K562 (cell line): ENCODE measurements at regions not wholly inside any gene's neighbourhood (a gene's known extent, or its start where the extent isn't known, plus 50 kb on each side); places are given as distances from the start of the nearest gene placed in this dataset.

ENCODE experiments used
- ATAC-seq: fragments of 200-7000 bp; cut with Tn5 transposase; 3 replicates; pipeline ENCODE4 v1.9.1; 2020; ENCODE audit warnings: moderate library complexity
- BruUV-seq: library from RNA; stranded (reverse); fragments of 400-500 nt; replicated peaks from 2 replicates; lab custom pipeline; 2021; lab: Mats Ljungman, UMichigan
- CTCF ChIA-PET: fragments of 300-600 bp; formaldehyde crosslinking; extraction: SDS; loops from one replicate; lab custom pipeline; 2021; ENCODE audit warnings: low intra/inter-chr PET ratio; lab: Yijun Ruan, JAX
- POLR2A ChIA-PET: fragments of 300-600, 350-650 bp; sonication (Branson Sonifier 250); formaldehyde crosslinking; extraction: SDS; loops from one replicate; lab custom pipeline; 2021; ENCODE audit warnings: antibody characterized with exemption, inconsistent platforms; lab: Yijun Ruan, JAX
- DNase-seq, 4 experiments: peaks; one replicate each; pipeline versions ENCODE4 v3.0.0 to v3.0.0-alpha.2; 2011 to 2018; ENCODE audit warnings: low spot score in 3 of 4, mixed read lengths in 3 of 4; ENCODE audit errors: extremely low read depth in 1 of 4
- FAIRE-seq: peaks from 2 replicates; lab custom pipeline; 2011; peaks lifted over from hg19 to GRCh38; lab: Jason Lieb, UNC
- H2AFZ ChIP-seq: 2 replicates; pipeline ENCODE4 v1.6.0; 2011; ENCODE audit warnings: low read depth, low read length, control low read depth, inconsistent platforms
- H3K27ac ChIP-seq: fragments of 200-600 bp; 3 replicates; pipeline ENCODE4 v1.8.0; 2011; ENCODE audit warnings: low read depth, mild to moderate bottlenecking, control low read depth, inconsistent platforms, low read length, moderate library complexity, mixed read lengths; ENCODE audit errors: extremely low read depth
- H3K27me3 ChIP-seq, 2 experiments: fragments of 300-600 bp in 1 of 2; 2 replicates in 1 of 2; 3 replicates in 1 of 2; pipeline versions ENCODE4 v1.6.0 to v1.8.0; 2011; ENCODE audit warnings: inconsistent platforms in 2 of 2, low read length in 2 of 2, mild to moderate bottlenecking in 1 of 2, mixed read lengths in 1 of 2, moderate library complexity in 1 of 2; ENCODE audit not compliant: control insufficient read depth in 2 of 2, insufficient read depth in 2 of 2
- H3K36me3 ChIP-seq: fragments of 300-600 bp; 3 replicates; pipeline ENCODE4 v1.8.0; 2011; ENCODE audit warnings: mild to moderate bottlenecking, low read length, inconsistent platforms; ENCODE audit not compliant: control insufficient read depth, insufficient read depth
- H3K4me1 ChIP-seq, 2 experiments: fragments of 200-600 bp in 1 of 2; replicated peaks in 1 of 2; 2 replicates in 1 of 2; 3 replicates in 1 of 2; pipeline versions ENCODE4 v1.5.1 to v1.8.0; 2011; ENCODE audit warnings: inconsistent platforms in 2 of 2, low read length in 2 of 2, mild to moderate bottlenecking in 1 of 2, mixed read lengths in 1 of 2, moderate library complexity in 1 of 2; ENCODE audit not compliant: control insufficient read depth in 2 of 2, insufficient read depth in 2 of 2
- H3K4me2 ChIP-seq: 2 replicates; pipeline ENCODE4 v1.6.1; 2011; ENCODE audit warnings: low read length, control low read depth, inconsistent platforms, mixed read lengths; ENCODE audit not compliant: insufficient read depth
- H3K4me3 ChIP-seq: fragments of 200-600 bp; sonication (generic), shearing (Covaris generic); 2 replicates; pipeline ENCODE4 v1.5.1; 2016; ENCODE audit warnings: control low read depth, inconsistent platforms
- H3K79me2 ChIP-seq: fragments of 200-600 bp; 3 replicates; pipeline ENCODE4 v1.8.0; 2011; ENCODE audit warnings: low read length, inconsistent platforms; ENCODE audit not compliant: control insufficient read depth, insufficient read depth
- H3K9ac ChIP-seq, 2 experiments: 2 replicates each; pipeline versions ENCODE4 v1.6.0 to v1.6.1; 2011; ENCODE audit warnings: low read depth in 2 of 2, low read length in 2 of 2, control low read depth in 1 of 2, inconsistent platforms in 1 of 2, mild to moderate bottlenecking in 1 of 2, mixed read lengths in 1 of 2; ENCODE audit not compliant: insufficient read depth in 1 of 2
- H3K9me1 ChIP-seq: one replicate; pipeline ENCODE4 v1.6.0; 2011; ENCODE audit warnings: inconsistent platforms, mild to moderate bottlenecking, low read length, moderate library complexity; ENCODE audit not compliant: control insufficient read depth, insufficient read depth
- H3K9me3 ChIP-seq: replicated peaks from 2 replicates; pipeline ENCODE4 v1.5.1; 2011; ENCODE audit warnings: low read depth, low read length, inconsistent platforms; ENCODE audit not compliant: control insufficient read depth, insufficient read depth
- H4K20me1 ChIP-seq: replicated peaks from 2 replicates; pipeline ENCODE4 v1.6.1; 2011; ENCODE audit warnings: low read length, inconsistent platforms, mixed read lengths; ENCODE audit not compliant: control insufficient read depth, insufficient read depth
- ATF1 ChIP-seq, 2 experiments: fragments of 450-650 bp in 1 of 2; IDR thresholded peaks; 2 replicates each; pipeline ENCODE4 v1.6.1; 2016; ENCODE audit warnings: missing compliant biosample characterization in 1 of 2, missing genetic modification characterization in 1 of 2
- CAMTA2 ChIP-seq: fragments of 250-450 bp; sonication (Bioruptor Pico); conservative IDR thresholded peaks from 2 replicates; pipeline ENCODE4 v1.5.1; 2022
- CXXC5 ChIP-seq: fragments of 250-450 bp; sonication (Bioruptor Pico); IDR thresholded peaks from 2 replicates; pipeline ENCODE4 v1.8.0; 2022; ENCODE audit warnings: inconsistent platforms, mild to moderate bottlenecking, moderate library complexity
- MBD2 ChIP-seq: sonication (generic); IDR thresholded peaks from 2 replicates; pipeline ENCODE4 v1.6.1; 2016; ENCODE audit warnings: low read depth, borderline replicate concordance
- MYNN ChIP-seq, 2 experiments: sonication (generic); formaldehyde crosslinking in 1 of 2; IDR thresholded peaks; 2 replicates each; pipeline versions ENCODE4 v1.5.0 to v1.6.1; 2016 to 2020; ENCODE audit warnings: antibody characterized with exemption in 1 of 2, missing genetic modification reagents in 1 of 2
- NCOA1 ChIP-seq: fragments of 450-650 bp; IDR thresholded peaks from 2 replicates; pipeline ENCODE4 v1.6.1; 2016; ENCODE audit warnings: low read depth
- NCOA6 ChIP-seq: fragments of 450-650 bp; IDR thresholded peaks from 2 replicates; pipeline ENCODE4 v1.6.1; 2017; ENCODE audit warnings: mild to moderate bottlenecking
- PML ChIP-seq: IDR thresholded peaks from 2 replicates; pipeline ENCODE4 v1.6.1; 2012; ENCODE audit warnings: low read length, inconsistent platforms
- RFX7 ChIP-seq: fragments of 250-450 bp; sonication (Bioruptor Pico); IDR thresholded peaks from 2 replicates; pipeline ENCODE4 v1.5.1; 2021; ENCODE audit warnings: mild to moderate bottlenecking
- SIN3A ChIP-seq, 2 experiments: fragments of 150-350 bp in 1 of 2; IDR thresholded peaks; 2 replicates each; pipeline ENCODE4 v1.6.1; 2011 to 2016; ENCODE audit warnings: borderline replicate concordance in 2 of 2, low read depth in 2 of 2, low read length in 2 of 2, mild to moderate bottlenecking in 2 of 2, moderate library complexity in 2 of 2; ENCODE audit not compliant: control insufficient read depth in 1 of 2
- TAF9B ChIP-seq: fragments of 450-650 bp; IDR thresholded peaks from 2 replicates; pipeline ENCODE4 v1.6.1; 2018; ENCODE audit warnings: mild to moderate bottlenecking; ENCODE audit not compliant: partially characterized antibody
- WGBS: fragments of 100-300 bp; shearing (Covaris generic); methylation state at CpG from one replicate; pipeline ENCODE4 v1.1.6; 2016; ENCODE audit warnings: low coverage, mixed read lengths; ENCODE audit not compliant: insufficient coverage; ENCODE audit errors: missing lambda C conversion rate; 5-methylcytosine and 5-hydroxymethylcytosine counted together
- in situ Hi-C: fragments of 300-500 bp; cut with MboI; formaldehyde crosslinking; loops from 4 replicates; pipeline ENCODE4 v1.15.0; 2018; ENCODE audit warnings: inconsistent platforms, mixed read lengths
- intact Hi-C: fragments of 100-400 bp; cut with micrococcal nuclease; formaldehyde crosslinking; loops from 2 replicates; pipeline ENCODE4 v1.14.2; 2022
- TF ChIP-seq, protein P1 (sequence below): fragments of 450-650 bp; IDR thresholded peaks from one replicate; pipeline ENCODE4 v1.6.1; 2018; ENCODE audit warnings: mild to moderate bottlenecking, moderate library complexity; ENCODE audit not compliant: partially characterized antibody
- TF ChIP-seq, protein P2 (sequence below): sonication (generic); formaldehyde crosslinking; IDR thresholded peaks from 2 replicates; pipeline ENCODE4 v1.8.1; 2023; ENCODE audit warnings: mild to moderate bottlenecking, missing genetic modification reagents
- TF ChIP-seq, protein P3 (sequence below): sonication (generic); formaldehyde crosslinking; IDR thresholded peaks from 2 replicates; pipeline ENCODE4 v1.8.0; 2022; ENCODE audit warnings: mild to moderate bottlenecking, missing genetic modification reagents

DNA sequence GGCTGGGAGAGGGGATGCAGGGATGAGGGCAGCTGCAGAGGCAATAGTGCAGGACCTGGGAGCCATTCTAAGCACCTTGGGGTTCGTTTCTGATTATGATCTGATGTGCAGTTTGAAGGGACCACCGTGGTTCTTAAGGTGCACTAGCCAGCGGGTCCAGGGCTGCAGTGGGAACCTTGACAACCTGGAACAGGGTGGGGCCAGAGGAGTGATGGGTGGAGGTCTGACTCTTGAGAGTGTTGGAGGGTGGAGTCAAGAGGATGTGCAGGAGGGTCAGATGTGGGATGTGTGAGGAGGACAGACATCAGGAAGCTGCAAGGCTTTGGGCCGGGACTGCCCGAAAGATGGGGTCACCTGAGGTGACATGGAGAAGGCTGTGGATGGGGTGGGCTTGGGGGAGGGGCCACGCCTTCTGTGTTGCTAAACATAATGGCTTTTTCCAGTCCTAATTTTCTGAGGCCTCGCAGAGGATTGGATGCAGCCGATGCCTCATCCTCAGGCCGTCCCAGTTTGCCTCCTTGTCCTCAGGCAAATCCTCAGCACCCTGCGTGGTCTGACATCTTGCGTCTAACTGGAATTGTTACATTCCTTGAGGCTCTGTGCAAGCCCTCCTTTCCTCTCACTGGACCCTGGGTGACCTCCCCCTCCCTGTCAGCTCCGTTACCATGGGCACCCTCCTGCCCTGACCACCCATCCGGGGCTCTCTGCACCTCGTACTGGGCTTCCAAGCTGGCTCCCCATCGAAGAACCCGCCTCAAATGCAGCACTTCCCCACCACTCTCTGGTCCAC, 61.4 kb upstream of the TRPM1 start:
- no TSS peak for BruUV-seq
- POLR2A ChIA-PET, result no interaction called here
- Histone ChIP-seq H3K79me2 (no peaks in the 10 kb centered on the region), H3K27me3 (peaks cover 15 to 47% of the 10 kb centered on the region in 2 experiments; a peak in 3 of 5 replicates), H3K9me3 (no peaks in the 10 kb centered on the region), H3K4me2 (no peak overlapping the region), H3K9ac (no peak overlapping the region), H3K27ac (no peak overlapping the region), H3K9me1 (peaks cover 3% of the 10 kb centered on the region), H3K4me1 (peaks cover 0 to 11% of the 10 kb centered on the region in 2 experiments; a peak in 2 of 5 replicates), H4K20me1 (no peaks in the 10 kb centered on the region), H2AFZ (no peak overlapping the region), H3K36me3 (no peaks in the 10 kb centered on the region), H3K4me3 (no peak overlapping the region)
- TF ChIP-seq MBD2 (no peak), CXXC5 (CRISPR knock-in tag) (no peak), ATF1 (CRISPR knock-in tag; IDR thresholded peaks at IDR 0.05) (no peak), ATF1 (tag; IDR thresholded peaks at IDR 0.05) (no peak), RFX7 (CRISPR knock-in tag) (no peak), PML (no peak), CAMTA2 (CRISPR knock-in tag) (no peak), SIN3A (IDR thresholded peaks at IDR 0.05; ENCODE audit: borderline replicate concordance in 2 of 2, control insufficient read depth in 1 of 2, low read depth in 2 of 2, low read length in 2 of 2) (no peak), NCOA6 (no peak), TAF9B (no peak), MYNN (IDR thresholded peaks at IDR 0.05) (no peak), MYNN (CRISPR knock-in tag; IDR thresholded peaks at IDR 0.05) (no peak), NCOA1 (no peak)
- TF ChIP-seq, protein P1, sequence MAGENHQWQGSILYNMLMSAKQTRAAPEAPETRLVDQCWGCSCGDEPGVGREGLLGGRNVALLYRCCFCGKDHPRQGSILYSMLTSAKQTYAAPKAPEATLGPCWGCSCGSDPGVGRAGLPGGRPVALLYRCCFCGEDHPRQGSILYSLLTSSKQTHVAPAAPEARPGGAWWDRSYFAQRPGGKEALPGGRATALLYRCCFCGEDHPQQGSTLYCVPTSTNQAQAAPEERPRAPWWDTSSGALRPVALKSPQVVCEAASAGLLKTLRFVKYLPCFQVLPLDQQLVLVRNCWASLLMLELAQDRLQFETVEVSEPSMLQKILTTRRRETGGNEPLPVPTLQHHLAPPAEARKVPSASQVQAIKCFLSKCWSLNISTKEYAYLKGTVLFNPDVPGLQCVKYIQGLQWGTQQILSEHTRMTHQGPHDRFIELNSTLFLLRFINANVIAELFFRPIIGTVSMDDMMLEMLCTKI, result no peak
- TF ChIP-seq, protein P2, sequence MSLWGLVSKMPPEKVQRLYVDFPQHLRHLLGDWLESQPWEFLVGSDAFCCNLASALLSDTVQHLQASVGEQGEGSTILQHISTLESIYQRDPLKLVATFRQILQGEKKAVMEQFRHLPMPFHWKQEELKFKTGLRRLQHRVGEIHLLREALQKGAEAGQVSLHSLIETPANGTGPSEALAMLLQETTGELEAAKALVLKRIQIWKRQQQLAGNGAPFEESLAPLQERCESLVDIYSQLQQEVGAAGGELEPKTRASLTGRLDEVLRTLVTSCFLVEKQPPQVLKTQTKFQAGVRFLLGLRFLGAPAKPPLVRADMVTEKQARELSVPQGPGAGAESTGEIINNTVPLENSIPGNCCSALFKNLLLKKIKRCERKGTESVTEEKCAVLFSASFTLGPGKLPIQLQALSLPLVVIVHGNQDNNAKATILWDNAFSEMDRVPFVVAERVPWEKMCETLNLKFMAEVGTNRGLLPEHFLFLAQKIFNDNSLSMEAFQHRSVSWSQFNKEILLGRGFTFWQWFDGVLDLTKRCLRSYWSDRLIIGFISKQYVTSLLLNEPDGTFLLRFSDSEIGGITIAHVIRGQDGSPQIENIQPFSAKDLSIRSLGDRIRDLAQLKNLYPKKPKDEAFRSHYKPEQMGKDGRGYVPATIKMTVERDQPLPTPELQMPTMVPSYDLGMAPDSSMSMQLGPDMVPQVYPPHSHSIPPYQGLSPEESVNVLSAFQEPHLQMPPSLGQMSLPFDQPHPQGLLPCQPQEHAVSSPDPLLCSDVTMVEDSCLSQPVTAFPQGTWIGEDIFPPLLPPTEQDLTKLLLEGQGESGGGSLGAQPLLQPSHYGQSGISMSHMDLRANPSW, result no peak
- TF ChIP-seq, protein P3, sequence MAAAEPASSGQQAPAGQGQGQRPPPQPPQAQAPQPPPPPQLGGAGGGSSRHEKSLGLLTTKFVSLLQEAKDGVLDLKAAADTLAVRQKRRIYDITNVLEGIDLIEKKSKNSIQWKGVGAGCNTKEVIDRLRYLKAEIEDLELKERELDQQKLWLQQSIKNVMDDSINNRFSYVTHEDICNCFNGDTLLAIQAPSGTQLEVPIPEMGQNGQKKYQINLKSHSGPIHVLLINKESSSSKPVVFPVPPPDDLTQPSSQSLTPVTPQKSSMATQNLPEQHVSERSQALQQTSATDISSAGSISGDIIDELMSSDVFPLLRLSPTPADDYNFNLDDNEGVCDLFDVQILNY, result no peak
- intact Hi-C loops, result no loop called here
- DNase-seq (no peak), ATAC-seq (no peak), FAIRE-seq (no peak)
- in situ Hi-C loops, result no loop called here
- CTCF ChIA-PET, result no interaction called here
- 2% methylated on average over 13 of the region's 16 CpGs for WGBS
